Gastroesophageal sphincter (tissue), 4 donors: ENCODE measurements at regions not wholly inside any gene's neighbourhood (a gene's known extent, or its start where the extent isn't known, plus 50 kb on each side); places are given as distances from the start of the nearest gene placed in this dataset.

ENCODE experiments used
- ATAC-seq: fragments of 150-250 bp; one replicate; pipeline ENCODE4 v1.9.1; 2016; ENCODE audit warnings: mild to moderate bottlenecking, moderate library complexity
- H3K27ac ChIP-seq, 4 donors: fragments of 200-600 bp; sonication (generic) in 3 of 4; 1 replicate in 3 of 4; 2 replicates in 1 of 4; pipeline ENCODE4 v1.5.1; 2016 to 2019
- H3K27me3 ChIP-seq: fragments of 200-600 bp; sonication (generic); one replicate; pipeline ENCODE4 v1.5.1; 2019
- H3K36me3 ChIP-seq, 2 donors: fragments of 200-600 bp; sonication (generic); one replicate each; pipeline ENCODE4 v1.5.1; 2019; ENCODE audit warnings: control low read depth in 1 of 2
- H3K4me1 ChIP-seq, 3 donors: fragments of 200-600 bp; sonication (generic); 1 replicate in 2 of 3; 2 replicates in 1 of 3; pipeline ENCODE4 v1.5.1; 2016 to 2019; ENCODE audit warnings: control low read depth in 2 of 3
- H3K4me3 ChIP-seq, 2 donors: fragments of 200-600 bp; sonication (generic); one replicate each; pipeline ENCODE4 v1.5.1; 2019; ENCODE audit warnings: mild to moderate bottlenecking in 1 of 2, moderate library complexity in 1 of 2
- H3K9me3 ChIP-seq, 3 donors: fragments of 200-600 bp; sonication (generic); one replicate each; pipeline ENCODE4 v1.5.1; 2017 to 2019; ENCODE audit warnings: control low read depth in 2 of 3
- CTCF ChIP-seq, 4 experiments: fragments of 200-600 bp in 2 of 4; fragments of 450-650 bp in 2 of 4; sonication (generic) in 1 of 4; IDR thresholded peaks; one replicate each; pipeline ENCODE4 v1.5.1; 2017 to 2019; ENCODE audit warnings: antibody characterized with exemption in 4 of 4, mild to moderate bottlenecking in 2 of 4, moderate library complexity in 2 of 4
- EP300 ChIP-seq: sonication (generic); formaldehyde crosslinking; IDR thresholded peaks from one replicate; pipeline ENCODE4 v1.6.1; 2017; ENCODE audit warnings: antibody characterized with exemption, mild to moderate bottlenecking
- POLR2A ChIP-seq, 2 donors: fragments of 450-650 bp; IDR thresholded peaks; one replicate each; pipeline ENCODE4 v1.6.1; 2017; ENCODE audit warnings: antibody characterized with exemption in 2 of 2, mild to moderate bottlenecking in 2 of 2, moderate library complexity in 1 of 2
- POLR2AphosphoS5 ChIP-seq: sonication (generic); formaldehyde crosslinking; IDR thresholded peaks from one replicate; pipeline ENCODE4 v1.6.1; 2017; ENCODE audit warnings: antibody characterized with exemption
- WGBS, 2 donors: methylation state at CpG; one replicate each; pipeline ENCODE4 v1.1.5; 2018; ENCODE audit warnings: low coverage in 1 of 2; 5-methylcytosine and 5-hydroxymethylcytosine counted together

DNA sequence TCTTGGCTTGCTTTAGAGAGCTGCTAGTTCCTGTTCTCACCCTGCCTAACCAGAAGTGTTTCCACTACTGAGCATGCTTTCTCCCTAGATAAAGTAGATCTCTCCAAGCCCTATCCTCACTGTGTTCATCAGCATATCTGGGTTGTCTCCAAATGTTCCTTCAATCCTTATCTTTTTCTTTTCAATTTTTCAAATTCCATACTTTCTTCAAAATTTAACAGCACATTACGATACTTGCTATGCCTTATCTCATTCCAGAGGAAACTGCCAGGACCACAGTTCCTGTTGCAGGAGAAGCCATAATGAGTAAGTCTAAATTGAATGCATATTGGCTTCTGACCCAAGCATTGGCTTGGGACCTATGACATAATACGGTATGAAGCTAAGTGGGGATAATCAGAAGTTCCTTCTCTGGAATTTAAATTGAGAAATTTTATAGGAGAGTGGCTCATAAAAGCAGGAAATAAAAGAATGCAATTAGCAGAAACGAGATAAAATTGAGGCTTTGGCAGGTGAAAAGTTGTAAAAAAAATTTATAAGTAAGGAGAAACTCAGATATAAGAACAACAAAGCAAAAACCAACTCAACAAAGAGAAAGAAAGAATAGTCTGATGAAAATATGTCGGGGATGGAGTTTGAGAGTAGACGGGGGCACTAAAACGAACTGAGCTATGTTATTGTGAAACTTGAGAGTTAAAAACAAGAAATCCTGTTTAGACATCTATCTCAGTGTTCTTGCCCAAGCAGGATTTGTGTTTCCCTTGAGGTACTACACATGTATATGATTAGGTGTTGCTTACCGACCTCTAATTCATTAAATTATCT, 631.7 kb upstream of the CCDC54 start:
- no peak for TF ChIP-seq POLR2AphosphoS5
- no peak for TF ChIP-seq POLR2A (IDR thresholded peaks at IDR 0.05)
- no peak for TF ChIP-seq EP300
- TF ChIP-seq CTCF (IDR thresholded peaks at IDR 0.05) = no peak
- no peak overlapping the region for H3K4me3 ChIP-seq
- 71 to 75% methylated on average over 5 to 7 of the region's 7 CpGs for WGBS, 2 donors
- no peaks in the 10 kb centered on the region for H3K4me1 ChIP-seq
- no peaks in the 10 kb centered on the region for H3K27me3 ChIP-seq
- no peaks in the 10 kb centered on the region for H3K36me3 ChIP-seq
- H3K27ac ChIP-seq = no peak overlapping the region
- peak; percentile 25 for ATAC-seq
- H3K9me3 ChIP-seq = no peaks in the 10 kb centered on the region

DNA sequence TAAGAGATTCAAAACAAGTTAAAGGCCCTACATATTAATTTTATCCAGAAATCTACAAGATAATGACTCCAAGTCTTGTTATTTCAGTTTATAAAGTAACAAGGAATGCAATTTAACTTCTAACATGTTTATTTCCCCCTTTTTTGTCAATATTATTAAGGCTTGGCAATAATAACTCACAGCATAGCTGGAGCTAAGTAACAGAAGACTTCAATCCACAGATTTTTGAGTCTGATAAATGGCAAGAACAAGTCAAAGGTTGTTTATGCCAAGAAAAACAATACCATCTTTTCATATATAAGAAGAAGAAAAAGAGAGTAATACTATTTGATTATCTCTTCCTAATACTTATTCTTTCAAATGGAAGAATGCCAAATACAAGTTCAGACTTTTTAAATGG, 631.0 kb upstream of the CCDC54 start:
- ATAC-seq = no peak
- TF ChIP-seq EP300 (no peak), CTCF (IDR thresholded peaks at IDR 0.05) (no peak), POLR2A (IDR thresholded peaks at IDR 0.05) (no peak), POLR2AphosphoS5 (no peak)
- Histone ChIP-seq H3K4me1 (no peaks in the 10 kb centered on the region), H3K27ac (no peak overlapping the region), H3K27me3 (no peaks in the 10 kb centered on the region), H3K9me3 (no peaks in the 10 kb centered on the region), H3K4me3 (no peak overlapping the region), H3K36me3 (no peaks in the 10 kb centered on the region)

DNA sequence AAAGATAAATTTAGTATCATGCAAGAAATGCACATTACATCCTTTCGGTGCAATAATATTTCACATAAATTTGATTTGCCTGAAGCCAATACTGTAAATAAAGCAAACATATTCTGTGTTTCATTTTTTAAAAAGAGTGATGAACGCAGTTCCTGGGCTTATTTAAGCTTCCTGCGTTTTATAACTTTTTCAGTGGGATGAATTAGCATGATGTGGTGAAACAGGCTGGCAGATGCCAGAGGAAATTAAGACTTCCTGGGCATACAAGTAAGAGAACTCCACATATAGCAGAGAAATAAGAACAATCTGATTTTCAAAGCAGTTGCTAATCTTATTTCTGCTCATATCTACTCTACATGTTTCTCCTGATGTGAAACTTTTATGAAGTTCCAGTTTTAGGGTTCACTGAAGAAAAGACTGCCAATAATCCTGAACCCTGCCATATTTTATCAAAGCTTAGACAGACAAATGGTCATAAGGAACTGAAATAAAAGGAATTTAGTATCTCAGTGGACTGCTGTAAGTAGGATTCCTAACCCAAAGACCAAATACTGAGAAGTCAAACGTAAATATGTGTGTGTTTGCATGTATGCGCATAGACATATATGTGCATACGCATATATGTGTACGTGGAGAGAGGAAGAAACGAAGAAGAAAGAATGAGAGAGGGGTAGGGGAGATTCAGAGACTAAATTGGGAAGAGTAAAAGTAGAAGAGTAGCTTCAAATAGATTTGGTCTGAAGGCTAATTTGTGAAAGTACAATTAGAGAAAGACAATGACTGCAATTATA, 628.6 kb upstream of the CCDC54 start:
- Histone ChIP-seq H3K27me3 (no peaks in the 10 kb centered on the region), H3K4me3 (no peak overlapping the region), H3K27ac (no peak overlapping the region), H3K9me3 (no peaks in the 10 kb centered on the region), H3K4me1 (no peaks in the 10 kb centered on the region), H3K36me3 (no peaks in the 10 kb centered on the region)
- TF ChIP-seq POLR2AphosphoS5 = no peak
- no peak for TF ChIP-seq EP300
- TF ChIP-seq POLR2A (IDR thresholded peaks at IDR 0.05) = no peak
- TF ChIP-seq CTCF (IDR thresholded peaks at IDR 0.05) = no peak
- ATAC-seq = no peak
- WGBS, 2 donors = 79 to 83% methylated on average over 7 to 8 of the region's 8 CpGs

DNA sequence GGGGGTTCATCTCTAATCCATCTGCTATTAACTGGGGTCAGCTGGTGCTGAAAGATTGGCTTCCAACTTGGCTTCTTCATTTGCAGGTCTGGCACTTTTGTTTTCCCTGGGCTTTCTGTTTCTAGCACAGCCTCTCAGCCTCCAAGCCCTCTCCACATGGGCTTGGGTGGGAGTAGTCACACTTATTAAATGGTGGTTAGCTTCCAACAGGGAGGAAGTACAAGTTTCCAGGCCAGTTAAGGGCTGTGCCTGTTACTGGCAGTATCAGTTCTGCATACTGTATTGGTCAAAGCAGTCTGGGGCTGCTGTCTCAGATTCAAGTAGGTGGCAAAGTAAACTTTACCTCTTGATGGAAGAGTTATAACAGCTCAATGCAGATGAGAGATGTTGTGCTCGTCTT, 627.1 kb upstream of the CCDC54 start:
- Histone ChIP-seq H3K4me3 (no peak overlapping the region), H3K27me3 (no peaks in the 10 kb centered on the region), H3K36me3 (no peaks in the 10 kb centered on the region), H3K4me1 (no peaks in the 10 kb centered on the region), H3K9me3 (peaks cover 0 to 6% (median 0%) of the 10 kb centered on the region in 3 donors), H3K27ac (no peak overlapping the region)
- 57 to 73% methylated on average over 1 of the region's 1 CpG for WGBS, 2 donors
- no peak for TF ChIP-seq POLR2A (IDR thresholded peaks at IDR 0.05)
- TF ChIP-seq CTCF (IDR thresholded peaks at IDR 0.05) = no peak
- no peak for TF ChIP-seq EP300
- TF ChIP-seq POLR2AphosphoS5 = no peak
- ATAC-seq = no peak

DNA sequence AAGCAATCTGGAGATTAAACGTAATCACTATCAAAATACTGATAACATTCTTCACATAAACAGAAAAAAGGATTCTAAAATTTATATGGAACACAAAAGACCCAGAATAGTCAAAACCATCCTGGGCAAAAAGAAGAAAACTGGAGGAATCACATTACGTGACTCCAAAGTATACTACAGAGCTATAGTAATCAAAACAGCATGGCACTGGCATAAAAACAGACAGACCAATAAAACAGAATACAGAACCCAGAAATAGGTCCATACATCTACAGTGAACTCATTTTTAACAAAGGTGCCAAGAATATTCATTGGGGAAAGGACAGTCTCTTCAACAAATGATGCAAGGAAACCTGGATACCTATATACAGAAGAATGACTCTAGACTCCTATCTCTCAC, 621.9 kb upstream of the CCDC54 start:
- no peak overlapping the region for H3K4me3 ChIP-seq
- peaks cover 0 to 18% (median 0%) of the 10 kb centered on the region in 3 donors for H3K9me3 ChIP-seq
- H3K36me3 ChIP-seq = no peaks in the 10 kb centered on the region
- TF ChIP-seq POLR2A (IDR thresholded peaks at IDR 0.05) (no peak), EP300 (no peak), POLR2AphosphoS5 (no peak), CTCF (IDR thresholded peaks at IDR 0.05) (no peak)
- 93 to 100% methylated on average over 2 of the region's 2 CpGs for WGBS, 2 donors
- ATAC-seq = no peak
- no peaks in the 10 kb centered on the region for H3K4me1 ChIP-seq
- H3K27ac ChIP-seq = no peak overlapping the region
- H3K27me3 ChIP-seq = no peaks in the 10 kb centered on the region
